Fibroblast of skin of right quadriceps (primary cell): ENCODE measurements at regions not wholly inside any gene's neighbourhood (a gene's known extent, or its start where the extent isn't known, plus 50 kb on each side); places are given as distances from the start of the nearest gene placed in this dataset.

Experiments used
- DNase-seq: peaks from one replicate; pipeline ENCODE4 v3.0.0-alpha.2; 2013

DNA sequence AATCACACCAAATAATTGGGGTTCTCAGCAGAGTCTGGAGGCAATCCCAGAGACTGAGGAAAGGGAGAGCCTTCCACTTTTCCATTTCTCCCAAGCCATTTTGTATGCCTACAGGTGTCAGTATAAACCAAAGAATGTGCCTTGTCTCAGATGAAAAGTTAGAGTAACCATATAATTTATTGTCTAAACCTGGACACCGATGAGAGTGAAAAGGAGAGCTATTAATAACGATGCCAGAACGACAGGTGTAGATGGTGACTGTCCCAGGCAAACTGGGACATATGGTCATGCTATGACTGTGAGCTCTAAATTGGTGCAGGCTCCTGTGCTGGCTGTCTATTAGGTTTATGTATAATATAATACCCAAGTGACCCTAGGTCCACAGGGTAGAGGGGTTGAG is 219.6 kb downstream of the ARHGAP12 start:
- DNase-seq, result peak; percentile 17

DNA sequence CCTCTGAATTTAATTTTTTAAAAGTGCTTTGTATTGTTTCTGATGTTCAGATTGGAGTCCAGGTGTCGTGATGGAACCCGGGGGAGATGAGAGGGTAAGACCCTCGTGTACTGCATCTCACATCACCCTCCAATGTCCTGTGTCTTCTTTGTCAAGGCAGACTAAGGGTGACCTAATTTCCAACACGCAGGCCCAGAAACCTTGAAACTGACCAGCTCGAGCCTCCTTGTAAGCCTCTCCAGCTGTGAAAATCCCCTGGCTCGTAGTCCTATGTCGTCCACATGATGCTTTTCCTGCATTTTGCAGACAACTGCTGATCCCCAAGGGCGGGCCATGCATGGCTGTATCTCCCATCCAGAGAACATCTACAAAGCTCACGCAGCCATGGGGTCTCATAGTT is 220.2 kb downstream of the ARHGAP12 start:
- DNase-seq, result no peak

DNA sequence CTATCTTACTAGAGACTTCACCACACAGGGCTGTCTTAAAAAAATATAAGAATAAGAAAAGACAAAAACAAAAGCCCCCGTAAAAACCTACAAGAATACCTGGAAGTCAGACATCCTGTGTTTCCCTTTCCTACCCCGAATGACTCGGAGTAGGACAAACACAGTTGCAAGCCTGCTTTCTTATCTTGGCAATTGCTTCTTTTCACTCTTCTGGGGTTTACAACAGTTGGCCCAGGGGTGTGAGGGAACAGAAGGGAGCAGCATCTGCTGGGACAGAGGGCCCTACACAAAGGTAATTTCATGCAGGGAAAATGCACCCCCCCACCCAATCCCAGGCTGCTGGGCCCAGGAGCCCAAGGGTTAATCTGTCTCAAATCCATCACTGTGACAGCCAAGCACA is 220.6 kb downstream of the ARHGAP12 start:
- DNase-seq, result no peak

DNA sequence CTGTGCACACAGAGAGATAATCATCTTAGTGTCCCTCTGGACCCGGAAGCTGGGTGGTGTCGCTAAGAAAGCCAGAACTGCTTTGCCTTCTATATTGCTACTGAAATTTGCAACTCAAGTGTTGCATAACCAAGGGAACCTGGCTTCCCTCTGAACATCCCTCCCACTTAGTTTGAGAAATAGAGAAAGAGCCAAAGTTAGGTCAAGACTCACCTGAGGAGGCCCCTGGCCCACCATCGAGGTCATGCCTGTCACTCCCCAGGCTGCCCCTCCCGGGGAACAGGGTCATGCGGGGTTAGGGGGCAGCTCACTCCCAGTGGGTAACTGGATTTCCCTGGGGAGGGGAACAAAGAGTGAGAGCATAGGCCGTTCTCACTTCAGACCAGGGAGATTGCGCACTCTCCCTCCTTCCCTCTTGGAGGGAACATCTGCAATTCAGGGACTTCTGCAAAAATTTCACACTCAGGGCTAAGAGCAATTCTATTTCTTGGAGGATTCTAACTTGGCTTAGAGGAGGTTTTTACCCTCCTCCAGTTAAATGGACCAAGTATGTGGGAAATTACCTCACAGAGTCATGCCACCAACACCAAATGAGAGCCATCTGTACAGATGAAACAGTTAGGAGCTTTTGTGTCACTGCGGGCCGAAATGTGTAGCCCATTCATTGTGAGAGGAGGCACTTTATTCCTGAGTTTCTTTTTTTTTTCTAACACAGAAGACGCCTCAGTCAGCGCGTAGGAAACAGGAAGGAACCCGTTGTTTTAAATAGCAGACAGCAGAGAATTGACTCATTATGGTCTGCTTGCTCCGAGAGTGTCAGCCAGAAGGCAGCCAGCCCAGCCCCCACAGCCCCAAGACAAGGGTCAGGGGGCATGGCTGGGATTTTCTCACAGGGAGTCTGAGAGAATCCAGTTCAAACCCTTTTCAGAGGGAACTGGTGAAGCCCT is 221.3 kb downstream of the ARHGAP12 start:
- DNase-seq, result peak; percentile 83

DNA sequence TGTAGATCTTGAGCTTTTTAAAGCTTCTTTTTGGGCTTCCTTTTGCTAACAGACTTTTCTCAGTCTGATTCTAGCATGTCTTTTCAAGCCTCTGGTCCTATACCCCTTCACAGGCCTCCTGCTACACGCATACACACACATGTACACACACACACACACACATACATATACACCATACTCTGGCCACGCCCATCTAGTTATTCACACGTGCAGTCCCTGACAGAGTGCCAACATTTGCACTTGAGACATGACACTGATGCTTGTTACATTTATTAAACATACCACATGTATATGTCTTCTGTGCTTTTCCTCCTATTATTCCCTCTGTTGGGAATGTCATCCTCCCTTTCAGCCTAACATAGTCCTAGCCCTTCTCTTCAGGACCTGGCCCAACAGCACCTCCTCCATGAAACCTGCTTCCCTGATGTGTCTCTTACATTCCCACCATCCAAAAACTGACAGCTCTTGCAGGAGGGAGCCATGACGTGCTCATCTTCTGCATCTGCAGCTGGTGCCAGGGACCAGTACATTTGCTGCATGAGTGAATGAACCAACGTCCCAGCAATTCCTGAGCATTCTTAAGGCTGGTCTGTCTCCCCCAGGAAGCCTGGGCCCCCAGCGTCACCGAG is 222.1 kb downstream of the ARHGAP12 start:
- DNase-seq, result peak; percentile 18

DNA sequence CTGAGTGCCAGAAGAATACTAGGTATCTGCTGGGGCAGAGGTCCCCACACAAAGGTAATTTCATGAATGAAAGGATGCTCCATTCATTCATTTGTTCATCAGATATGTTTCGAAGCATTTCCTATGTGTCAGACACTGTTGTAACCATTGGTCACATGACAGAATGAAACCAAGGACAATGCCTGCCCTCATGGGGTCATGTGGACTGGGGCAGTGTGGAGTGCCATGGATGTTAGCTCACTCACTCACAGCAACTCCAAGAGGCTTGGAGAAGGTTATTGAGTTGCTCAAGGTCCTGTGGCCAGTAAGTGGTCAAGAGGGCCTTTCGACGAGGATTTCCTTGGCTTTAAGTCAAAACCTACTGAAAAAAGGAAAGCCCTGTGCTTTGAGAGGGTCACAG is 223.5 kb downstream of the ARHGAP12 start:
- no peak for DNase-seq

DNA sequence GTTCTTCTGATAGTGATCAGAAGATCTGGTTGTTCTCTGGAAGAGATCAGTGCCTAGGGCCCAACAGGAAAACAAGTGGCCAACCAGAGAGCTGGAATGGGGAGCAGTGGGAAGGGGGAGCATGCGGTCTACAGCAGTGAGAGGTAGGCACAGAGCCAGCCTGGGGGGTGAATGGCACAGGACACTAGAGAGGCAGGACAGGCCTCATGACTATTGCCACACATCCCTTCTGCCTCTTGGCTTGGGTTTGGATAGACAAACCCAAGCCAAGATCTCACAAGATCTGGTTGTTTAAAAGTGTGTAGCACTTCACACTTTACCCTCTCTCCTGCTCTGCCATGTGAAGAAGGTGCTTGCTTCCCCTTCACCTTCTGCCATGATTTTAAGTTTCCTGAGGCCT is 224.4 kb downstream of the ARHGAP12 start:
- no peak for DNase-seq

DNA sequence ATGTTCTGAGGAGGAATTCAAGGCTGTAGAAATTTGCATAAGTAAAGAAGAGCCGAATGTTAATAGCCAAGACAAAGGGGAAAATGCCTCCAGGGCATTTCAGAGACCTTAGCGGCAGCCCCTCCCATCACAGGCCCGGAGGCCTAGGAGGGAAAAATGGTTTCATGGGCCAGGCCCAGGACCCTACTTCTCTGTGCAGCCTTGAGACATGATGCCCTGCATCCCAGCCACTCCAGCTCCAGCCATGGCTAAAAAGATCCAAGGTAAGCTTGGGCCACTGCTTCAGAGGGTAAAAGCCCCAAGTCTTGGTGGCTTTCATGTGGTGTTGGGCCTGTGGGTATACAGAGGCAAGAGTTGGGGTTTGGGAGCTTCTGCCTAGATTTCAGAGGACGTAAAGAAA is 225.7 kb downstream of the ARHGAP12 start:
- DNase-seq, result no peak

DNA sequence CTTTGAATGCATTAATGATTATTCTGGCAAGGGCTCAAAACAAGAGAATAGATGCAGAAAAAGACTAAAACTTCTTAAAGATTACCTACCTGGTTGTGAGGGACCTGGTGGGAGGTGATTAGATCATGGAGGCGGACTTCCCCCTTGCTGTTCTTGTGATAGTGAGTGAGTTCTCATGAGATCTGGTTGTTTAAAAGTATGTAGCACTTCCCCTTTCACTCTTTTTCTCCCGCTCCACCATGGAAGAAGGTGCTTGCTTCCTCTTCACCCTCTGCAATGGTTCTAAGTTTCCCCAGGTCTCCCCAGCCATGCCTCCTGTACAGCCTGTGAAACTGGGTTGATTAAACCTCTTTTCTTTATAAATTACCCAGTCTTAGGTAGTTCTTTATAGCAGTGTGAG is 226.6 kb downstream of the ARHGAP12 start:
- DNase-seq, result no peak

DNA sequence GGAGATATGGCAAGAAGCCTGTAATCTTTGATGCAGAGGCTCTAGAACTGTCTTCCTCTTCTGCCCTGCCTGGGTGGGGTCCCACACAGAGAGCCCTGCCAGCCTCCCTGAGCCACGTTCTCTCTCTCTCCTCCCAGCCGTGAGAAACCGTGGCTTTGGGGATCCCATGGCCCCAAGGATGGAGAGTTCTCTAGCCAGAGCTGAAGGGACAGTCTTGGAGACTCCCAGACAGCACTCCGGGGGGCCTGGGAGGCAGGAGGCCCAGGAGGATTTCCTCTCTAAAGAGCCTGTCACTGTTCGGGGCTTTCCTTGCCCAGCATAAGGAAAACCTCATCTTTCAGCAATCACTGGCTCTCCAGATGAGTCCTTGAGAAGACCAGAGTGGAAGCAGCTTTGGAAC is 227.1 kb downstream of the ARHGAP12 start:
- DNase-seq, result no peak

DNA sequence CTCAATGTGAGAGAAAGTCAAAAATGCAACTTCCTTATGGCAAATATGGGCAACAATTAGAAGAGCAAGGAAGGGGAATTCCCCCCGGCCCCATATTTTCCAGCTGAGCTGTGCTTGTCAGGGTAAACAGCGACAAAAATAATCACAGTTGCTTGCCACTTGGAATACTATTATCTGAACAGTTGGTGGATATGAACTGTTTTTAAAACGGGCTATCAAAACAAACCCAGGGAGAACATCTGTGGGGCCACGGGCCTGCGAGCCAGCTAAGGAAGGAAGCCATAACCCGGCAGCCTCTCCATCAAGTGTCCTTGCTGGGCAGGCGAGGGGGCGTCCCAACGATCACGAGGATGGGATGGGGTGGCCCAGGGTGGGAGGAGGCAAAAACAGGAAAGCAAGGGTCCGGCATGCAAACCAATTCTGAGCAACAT is 228.4 kb downstream of the ARHGAP12 start:
- peak; percentile 25 for DNase-seq

DNA sequence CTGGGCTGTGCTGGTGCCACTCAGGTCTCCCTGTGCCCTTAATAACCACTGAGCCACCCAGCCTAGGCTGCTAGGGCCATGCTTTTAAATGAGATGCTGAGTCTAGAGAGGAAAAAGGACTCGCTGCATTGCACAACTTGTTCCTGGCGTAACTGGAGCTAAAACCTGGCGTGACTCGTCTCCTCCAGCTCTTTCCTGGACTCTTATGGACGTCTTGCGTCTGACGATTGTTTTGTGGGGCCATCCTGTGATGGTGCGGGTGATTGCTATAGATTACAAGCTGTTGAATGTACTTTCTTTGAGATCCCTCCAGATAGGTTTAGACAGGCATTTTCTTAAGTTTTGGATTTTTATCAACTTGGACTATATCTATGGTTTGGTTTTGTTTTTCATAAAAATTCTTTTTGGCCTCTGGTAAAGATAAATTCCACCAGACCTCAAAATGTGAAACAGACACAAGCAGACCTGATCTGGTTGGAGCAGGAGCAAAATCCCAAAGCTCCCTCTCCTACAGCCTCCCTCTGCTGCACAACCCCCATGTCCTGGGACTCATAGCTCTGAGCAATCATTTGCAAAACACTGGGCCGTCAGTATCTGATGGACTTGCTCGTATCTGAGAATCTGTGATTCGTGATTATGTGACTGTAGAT is 230.3 kb downstream of the ARHGAP12 start:
- DNase-seq, result peak; percentile 86

DNA sequence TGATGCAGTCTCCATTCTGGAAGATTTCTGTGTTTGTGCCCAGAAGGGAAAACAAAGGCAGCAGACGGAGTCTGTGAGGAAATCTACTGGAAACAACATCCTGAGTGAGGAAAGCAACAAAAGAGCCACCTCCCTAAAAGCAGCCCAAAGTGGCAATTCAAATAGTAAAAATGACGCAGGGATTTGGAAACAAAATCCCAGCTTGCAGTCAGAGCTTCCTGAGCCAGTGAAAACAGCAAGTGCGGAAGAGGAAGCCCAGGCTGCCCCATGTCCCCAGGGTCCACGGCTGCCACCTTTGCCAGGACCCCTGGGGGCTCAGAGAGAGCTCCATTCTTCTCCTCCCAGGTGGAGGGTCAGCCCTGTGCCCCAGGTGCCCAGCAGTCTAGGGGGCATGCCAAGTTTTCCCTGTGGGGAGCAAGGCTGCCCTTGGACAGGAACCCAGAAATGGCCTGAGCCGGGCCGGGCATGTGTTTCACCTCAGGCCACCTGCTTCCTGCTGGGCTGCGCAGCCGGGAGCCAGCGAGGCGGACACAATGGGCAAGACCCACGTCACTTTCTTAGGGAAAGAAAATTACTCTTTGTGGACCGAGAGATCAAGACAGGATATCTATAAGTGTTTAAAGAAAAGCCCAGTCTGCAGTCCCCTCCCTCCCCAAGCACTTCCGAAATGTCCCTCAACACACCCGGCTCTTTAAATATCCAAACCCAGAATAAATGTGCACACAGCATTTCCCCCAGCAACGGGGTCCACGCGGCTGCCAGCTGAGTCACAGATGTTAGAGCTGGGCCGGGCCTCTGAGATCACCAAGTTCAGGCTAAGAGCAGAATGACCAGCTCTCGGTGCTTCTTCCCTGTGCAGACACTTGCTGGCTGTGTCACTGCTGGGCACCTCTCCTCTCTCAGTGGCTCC is 231.1 kb downstream of the ARHGAP12 start:
- DNase-seq, result peak; percentile 72

DNA sequence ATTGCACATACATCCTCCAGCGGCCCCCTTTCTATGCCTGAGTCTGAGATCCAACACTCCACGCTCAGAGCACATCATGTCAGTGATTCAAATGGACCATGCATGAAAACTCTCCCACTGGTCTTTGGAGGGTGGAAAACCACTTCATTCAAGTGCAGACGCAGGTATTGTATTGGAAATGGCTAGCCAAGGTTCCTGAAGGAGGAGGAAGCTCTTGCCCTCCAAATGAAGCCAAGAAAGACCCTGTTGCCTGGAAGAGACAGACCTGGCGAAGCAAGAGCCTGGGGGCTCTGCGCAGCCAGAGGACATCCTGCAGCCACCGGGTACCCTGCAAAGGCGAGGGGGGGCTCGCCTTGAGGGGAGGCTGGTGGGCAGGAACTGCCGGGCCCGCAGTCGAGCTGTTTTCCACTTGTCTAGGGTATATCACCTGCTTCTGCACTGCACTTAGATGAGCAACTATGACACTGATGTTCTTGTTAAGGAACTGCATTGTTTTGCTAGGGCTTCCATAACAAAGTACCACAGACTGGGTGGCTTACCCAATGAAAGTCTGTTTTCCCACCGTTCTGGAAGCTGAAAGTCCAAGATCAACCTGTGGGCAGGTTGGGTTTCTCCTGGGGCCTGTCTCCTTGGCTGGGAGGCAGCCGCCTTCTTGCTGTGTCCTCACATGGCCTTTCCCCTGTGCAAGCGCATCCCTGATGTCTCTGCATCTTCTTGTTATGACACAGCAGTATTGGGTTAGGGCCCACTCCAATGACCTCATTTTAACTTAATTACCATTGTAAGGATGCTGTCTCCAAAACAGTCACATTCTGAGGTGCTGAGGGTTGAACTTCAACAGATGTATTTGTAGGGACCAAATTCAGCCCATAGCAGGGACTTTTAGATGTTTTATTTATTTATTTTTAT is 233.4 kb downstream of the ARHGAP12 start:
- peak; percentile 42 for DNase-seq

DNA sequence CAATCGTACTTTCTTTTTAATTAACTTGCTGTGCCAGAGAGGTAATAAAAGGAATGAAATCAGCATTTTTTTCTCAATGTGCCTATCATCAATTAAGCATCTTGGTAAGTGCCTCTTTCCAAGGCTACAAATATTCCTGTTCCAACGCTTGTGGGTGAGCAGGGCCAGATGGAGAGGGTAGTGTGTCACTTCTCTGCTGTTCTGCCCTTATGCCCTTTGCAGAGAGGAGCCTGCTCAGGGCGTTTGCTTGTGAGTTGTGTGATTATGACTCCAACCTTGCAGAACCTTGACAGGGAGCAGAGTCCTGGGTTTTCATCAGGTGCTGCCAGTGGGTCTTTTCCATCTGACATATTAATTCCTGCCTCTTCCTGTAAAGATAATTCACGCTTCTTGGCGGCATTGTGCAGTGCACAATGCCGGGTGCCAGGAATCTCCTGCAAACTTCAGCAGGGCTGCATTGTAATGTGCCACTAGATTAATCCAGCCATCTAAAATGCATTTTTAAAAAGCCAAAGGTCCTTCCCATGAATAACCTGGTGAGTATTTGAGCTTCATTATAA is 234.4 kb downstream of the ARHGAP12 start:
- DNase-seq, result no peak

DNA sequence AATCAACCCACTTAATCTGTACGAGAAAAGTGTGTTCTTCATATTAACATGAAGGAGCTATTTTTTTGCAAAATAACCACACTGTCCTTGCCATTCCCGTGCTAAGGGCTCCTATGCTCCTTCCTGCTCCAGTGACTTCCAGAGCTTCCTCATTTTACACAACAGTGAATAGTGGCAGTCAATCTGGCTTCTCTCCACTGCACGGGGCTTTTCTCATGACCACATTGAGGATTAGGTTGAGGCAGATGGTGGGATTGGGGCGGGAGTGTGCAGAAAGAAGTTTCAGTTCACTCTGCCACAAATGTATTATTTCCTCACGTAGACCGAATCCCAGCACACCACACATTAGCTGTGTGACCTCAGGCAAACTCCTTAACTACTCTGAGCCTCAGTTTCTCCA is 235.1 kb downstream of the ARHGAP12 start:
- no peak for DNase-seq

DNA sequence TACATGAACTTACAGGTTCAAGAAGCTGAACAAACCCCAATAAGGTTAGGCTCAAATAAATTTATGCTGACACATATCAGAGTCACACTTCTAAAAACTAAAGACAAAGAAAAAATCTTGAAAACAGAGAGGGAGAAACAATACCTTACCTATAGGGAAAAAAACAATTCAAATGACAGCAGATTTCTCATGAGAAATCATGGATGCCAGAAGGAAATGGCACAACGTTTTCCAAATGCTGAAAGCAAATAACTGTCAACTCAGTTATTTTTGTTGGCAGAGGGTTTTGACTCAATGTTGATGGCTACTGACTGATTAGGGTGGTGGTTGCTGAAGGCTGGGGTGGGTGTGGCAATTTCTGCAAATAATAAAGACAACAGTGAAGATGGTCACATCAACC is 239.4 kb downstream of the ARHGAP12 start:
- no peak for DNase-seq

DNA sequence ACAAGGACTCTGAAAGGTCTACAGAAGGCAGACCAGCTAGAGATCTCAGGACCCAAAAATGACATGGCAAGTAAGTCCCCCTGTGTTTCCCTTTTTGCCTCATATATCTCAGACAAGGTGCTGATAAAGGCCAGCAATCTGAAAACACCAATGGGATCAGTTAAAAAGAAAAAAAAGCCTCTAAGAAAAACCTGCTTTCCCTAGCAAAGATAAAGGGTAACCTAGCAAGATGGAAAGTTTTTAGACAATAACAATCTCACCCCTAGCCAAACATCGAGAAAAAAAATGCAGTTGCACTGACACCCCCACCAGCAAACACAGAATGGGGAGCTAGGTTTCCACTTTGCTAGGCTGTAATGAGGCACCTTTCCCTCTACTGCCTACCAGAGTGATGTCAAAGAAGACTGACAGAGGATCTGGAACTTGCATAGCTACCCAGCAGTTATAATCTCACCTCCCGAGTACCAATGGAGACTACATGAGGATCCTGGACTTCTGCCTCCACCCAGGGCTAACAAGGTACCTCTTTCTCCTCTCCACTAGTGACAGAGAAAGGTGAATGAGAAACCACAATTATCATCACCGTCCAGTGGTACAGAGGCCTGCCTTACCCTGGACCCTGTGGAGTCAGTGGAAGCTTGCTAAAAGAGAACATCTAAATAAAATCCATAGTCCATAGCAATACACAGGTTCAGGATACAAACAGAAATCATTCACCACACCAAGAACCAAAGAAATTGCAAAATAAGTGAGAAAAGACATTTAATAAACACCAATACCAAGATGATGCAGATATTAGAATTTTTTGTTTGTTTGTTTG is 240.8 kb downstream of the ARHGAP12 start:
- DNase-seq, result no peak

DNA sequence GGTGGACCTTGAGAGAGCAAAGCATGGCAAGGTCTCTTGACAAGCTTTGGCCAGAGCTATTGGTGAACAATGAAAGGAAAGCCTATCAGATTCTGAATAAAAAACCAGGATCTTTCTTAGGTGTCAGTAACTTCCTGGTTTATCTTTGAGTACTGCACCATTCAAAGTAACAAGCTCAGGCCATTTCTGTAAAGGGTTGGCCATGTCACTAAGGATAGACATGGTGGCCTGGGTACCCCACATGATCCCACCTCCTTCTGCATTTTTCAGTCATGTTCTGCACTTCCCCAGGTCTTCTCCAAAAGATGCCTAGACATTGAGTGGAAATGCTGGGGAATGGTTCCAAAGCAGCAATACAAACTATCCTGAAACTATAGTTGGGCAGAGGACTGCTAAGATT is 242.0 kb downstream of the ARHGAP12 start:
- no peak for DNase-seq

DNA sequence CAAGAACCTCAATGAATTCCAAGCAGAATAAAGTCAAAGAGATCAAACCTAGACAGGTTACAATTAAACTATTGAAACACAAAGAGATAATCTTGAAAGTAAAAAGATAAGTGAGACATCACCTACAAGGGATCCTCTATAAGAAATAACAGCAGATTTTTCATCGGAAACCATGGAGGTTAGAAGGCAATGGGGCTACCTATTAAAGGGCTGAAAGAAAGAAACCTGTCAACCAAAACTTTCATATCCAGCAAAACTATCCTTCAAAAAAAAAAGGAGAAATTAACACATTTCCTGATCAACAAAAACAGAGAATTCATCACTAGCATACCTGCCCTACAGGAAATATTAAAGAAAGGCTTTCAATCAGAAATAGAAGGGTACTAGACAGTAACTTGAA is 244.9 kb downstream of the ARHGAP12 start:
- DNase-seq, result no peak
